ENCODE measurements at regions not wholly inside any gene's neighbourhood (a gene's known extent, or its start where the extent isn't known, plus 50 kb on each side); places are given as distances from the start of the nearest gene placed in this dataset.

DNA sequence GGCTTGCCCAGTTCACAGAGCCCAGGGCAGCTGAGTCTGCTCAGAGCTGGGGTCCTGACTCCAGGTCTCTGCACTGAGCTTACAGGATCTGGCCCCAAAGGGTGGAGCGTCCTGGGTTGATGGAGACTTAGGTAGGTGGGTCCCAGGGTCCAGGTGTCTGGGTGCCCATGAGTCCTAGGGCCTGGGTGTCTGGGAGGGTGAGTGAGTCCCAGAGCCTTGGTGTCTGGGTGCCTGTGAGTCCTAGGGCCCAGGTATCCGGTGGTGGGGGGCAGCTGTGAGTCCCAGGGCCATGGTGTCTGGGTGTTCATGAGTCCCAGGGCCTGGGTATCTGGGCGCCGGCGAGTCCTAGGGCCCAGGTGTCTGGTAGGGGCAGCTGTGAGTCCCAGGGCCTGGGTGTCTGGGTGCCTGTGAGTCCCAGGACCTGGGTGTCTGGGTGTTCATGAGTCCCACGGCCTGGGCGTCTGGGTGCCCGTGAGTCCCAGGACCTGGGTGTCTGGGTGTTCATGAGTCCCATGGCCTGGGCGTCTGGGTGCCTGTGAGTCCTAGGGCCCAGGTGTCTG lies 1505.6 kb downstream of the BRD1 start:
- Histone ChIP-seq H3K4me3 (ENCODE audit: low read length) (no peak overlapping the region), H3K79me2 (ENCODE audit: low read length) (no peaks in the 10 kb centered on the region), H3K9me3 (replicated peaks; ENCODE audit: insufficient read depth, low read length) (no peaks in the 10 kb centered on the region), H3F3A (ENCODE audit: insufficient read depth, low read length) (no peaks in the 10 kb centered on the region), H3K9ac (ENCODE audit: low read length) (no peak overlapping the region), H3K4me2 (ENCODE audit: low read depth, low read length) (no peak overlapping the region), H2AFZ (ENCODE audit: low read length) (no peak overlapping the region), H3K27me3 (replicated peaks; ENCODE audit: insufficient read depth, low read length) (no peaks in the 10 kb centered on the region), H3K27ac (ENCODE audit: low read length) (no peak overlapping the region), H3K4me1 (ENCODE audit: low read length) (no peaks in the 10 kb centered on the region), H3K36me3 (replicated peaks; ENCODE audit: insufficient read depth, low read length) (no peaks in the 10 kb centered on the region), H4K20me1 (ENCODE audit: insufficient read depth, low read length) (no peaks in the 10 kb centered on the region), H3K9me2 (replicated peaks; ENCODE audit: insufficient read depth, low read length) (no peaks in the 10 kb centered on the region)
- DNase-seq: no peak
- no peak for TF ChIP-seq EZH2 (optimal IDR thresholded peaks at IDR 0.05; ENCODE audit: low read depth, low read length)
- TF ChIP-seq CTCF (IDR thresholded peaks at IDR 0.05; ENCODE audit: low read length): no peak
- no peak for TF ChIP-seq EZH2phosphoT487 (IDR thresholded peaks at IDR 0.05; ENCODE audit: low read length)

- H3K9me2 ChIP-seq (replicated peaks; ENCODE audit: insufficient read depth, low read length): no peaks in the 10 kb centered on the region
- no peak overlapping the region for H3K4me2 ChIP-seq (ENCODE audit: low read depth, low read length)
- H2AFZ ChIP-seq (ENCODE audit: low read length): no peak overlapping the region
- H3K27ac ChIP-seq (ENCODE audit: low read length): no peak overlapping the region
- no peak overlapping the region for H3K4me3 ChIP-seq (ENCODE audit: low read length)
- H4K20me1 ChIP-seq (ENCODE audit: insufficient read depth, low read length): no peaks in the 10 kb centered on the region
- no peaks in the 10 kb centered on the region for H3K4me1 ChIP-seq (ENCODE audit: low read length)
- no peaks in the 10 kb centered on the region for H3K27me3 ChIP-seq (replicated peaks; ENCODE audit: insufficient read depth, low read length)
- no peaks in the 10 kb centered on the region for H3K9me3 ChIP-seq (replicated peaks; ENCODE audit: insufficient read depth, low read length)
- no peaks in the 10 kb centered on the region for H3K36me3 ChIP-seq (replicated peaks; ENCODE audit: insufficient read depth, low read length)
- no peak for TF ChIP-seq CTCF (IDR thresholded peaks at IDR 0.05; ENCODE audit: low read length)
- TF ChIP-seq EZH2 (optimal IDR thresholded peaks at IDR 0.05; ENCODE audit: low read depth, low read length): no peak
- TF ChIP-seq EZH2phosphoT487 (IDR thresholded peaks at IDR 0.05; ENCODE audit: low read length): no peak
- H3K9ac ChIP-seq (ENCODE audit: low read length): no peak overlapping the region
- no peak for DNase-seq
- H3F3A ChIP-seq (ENCODE audit: insufficient read depth, low read length): no peaks in the 10 kb centered on the region
- H3K79me2 ChIP-seq (ENCODE audit: low read length): no peaks in the 10 kb centered on the region
Observed at GRCh38 chr22:48320683-48321451, 1506.8 kb downstream of the BRD1 start.

- TF ChIP-seq CTCF (IDR thresholded peaks at IDR 0.05; ENCODE audit: low read length) (no peak), EZH2 (optimal IDR thresholded peaks at IDR 0.05; ENCODE audit: low read depth, low read length) (no peak), EZH2phosphoT487 (IDR thresholded peaks at IDR 0.05; ENCODE audit: low read length) (no peak)
- Histone ChIP-seq H3K79me2 (ENCODE audit: low read length) (no peaks in the 10 kb centered on the region), H3K4me3 (ENCODE audit: low read length) (no peak overlapping the region), H4K20me1 (ENCODE audit: insufficient read depth, low read length) (no peaks in the 10 kb centered on the region), H3K27me3 (replicated peaks; ENCODE audit: insufficient read depth, low read length) (no peaks in the 10 kb centered on the region), H3F3A (ENCODE audit: insufficient read depth, low read length) (no peaks in the 10 kb centered on the region), H3K9me3 (replicated peaks; ENCODE audit: insufficient read depth, low read length) (no peaks in the 10 kb centered on the region), H2AFZ (ENCODE audit: low read length) (no peak overlapping the region), H3K36me3 (replicated peaks; ENCODE audit: insufficient read depth, low read length) (no peaks in the 10 kb centered on the region), H3K4me2 (ENCODE audit: low read depth, low read length) (no peak overlapping the region), H3K4me1 (ENCODE audit: low read length) (no peaks in the 10 kb centered on the region), H3K27ac (ENCODE audit: low read length) (no peak overlapping the region), H3K9ac (ENCODE audit: low read length) (no peak overlapping the region), H3K9me2 (replicated peaks; ENCODE audit: insufficient read depth, low read length) (no peaks in the 10 kb centered on the region)
- DNase-seq: no peak
Observed at GRCh38 chr22:48320048-48320682, 1507.5 kb downstream of the BRD1 start.

Data from MM.1S (cell line).